Activated CD4-positive, alpha-beta T cell treated with anti-CD3 and anti-CD28 coated beads, Interleukin-10, Interleukin-2, amounts not matched to agents 100 ng/mL and 50 ng/mL, durations not matched to agents 16 hours and 8 hours (primary cell): ENCODE measurements at regions not wholly inside any gene's neighbourhood (a gene's known extent, or its start where the extent isn't known, plus 50 kb on each side); places are given as distances from the start of the nearest gene placed in this dataset.

Experiments
- DNase-seq: peaks from one replicate; pipeline ENCODE4 v3.0.0-alpha.2; 2020

- no peak for DNase-seq
Observed at GRCh38 chr13:105827111-105827809, 708.2 kb downstream of the EFNB2 start.

GRCh38 chr13:105825071-105825470, 710.4 kb downstream of the EFNB2 start:
- no peak for DNase-seq

- no peak for DNase-seq
Observed at GRCh38 chr13:105821337-105821736, 714.1 kb downstream of the EFNB2 start.

GRCh38 chr13:105820415-105820814, 715.0 kb downstream of the EFNB2 start:
- no peak for DNase-seq

- DNase-seq = no peak
Observed at GRCh38 chr13:105817498-105817897, 718.0 kb downstream of the EFNB2 start.

DNA sequence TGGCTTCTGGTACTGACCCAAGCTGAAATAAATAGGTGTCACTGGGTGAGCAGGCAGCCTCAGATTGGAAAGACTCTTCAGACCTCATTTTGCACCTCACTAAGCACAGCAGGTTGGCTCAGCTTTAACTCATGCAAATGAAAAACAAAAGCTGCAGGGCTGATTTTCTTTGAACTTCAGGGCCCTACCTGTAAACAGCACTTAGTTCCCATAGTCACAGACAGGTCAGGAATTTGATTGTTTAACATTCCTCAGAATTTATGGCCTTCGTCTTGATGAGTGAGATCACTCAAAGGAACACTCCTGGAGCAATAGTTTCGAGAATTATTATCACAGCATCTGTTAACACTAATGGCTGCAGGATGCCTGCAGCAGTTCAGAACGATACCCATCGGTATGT, 718.5 kb downstream of the EFNB2 start:
- no peak for DNase-seq

GRCh38 chr13:105814902-105815250, 720.6 kb downstream of the EFNB2 start:
- DNase-seq = no peak

GRCh38 chr13:105814219-105814901, 721.1 kb downstream of the EFNB2 start:
- DNase-seq = no peak

DNA sequence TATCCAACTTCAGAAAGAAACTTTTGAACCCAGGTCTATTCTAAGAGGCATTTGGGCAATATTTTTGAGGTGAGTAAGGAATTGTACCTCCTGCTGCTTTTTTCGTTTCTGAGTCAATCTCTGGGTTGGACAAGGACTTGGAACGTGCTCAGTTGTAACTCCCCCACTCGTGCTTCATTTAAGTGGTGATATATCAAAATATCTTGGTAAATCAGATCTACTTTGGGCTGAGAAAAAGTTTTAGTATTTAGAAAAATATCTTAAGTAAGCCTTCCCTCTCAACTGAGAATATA, 728.9 kb downstream of the EFNB2 start:
- no peak for DNase-seq

- no peak for DNase-seq
Observed at GRCh38 chr13:105805892-105806627, 729.4 kb downstream of the EFNB2 start.

DNA sequence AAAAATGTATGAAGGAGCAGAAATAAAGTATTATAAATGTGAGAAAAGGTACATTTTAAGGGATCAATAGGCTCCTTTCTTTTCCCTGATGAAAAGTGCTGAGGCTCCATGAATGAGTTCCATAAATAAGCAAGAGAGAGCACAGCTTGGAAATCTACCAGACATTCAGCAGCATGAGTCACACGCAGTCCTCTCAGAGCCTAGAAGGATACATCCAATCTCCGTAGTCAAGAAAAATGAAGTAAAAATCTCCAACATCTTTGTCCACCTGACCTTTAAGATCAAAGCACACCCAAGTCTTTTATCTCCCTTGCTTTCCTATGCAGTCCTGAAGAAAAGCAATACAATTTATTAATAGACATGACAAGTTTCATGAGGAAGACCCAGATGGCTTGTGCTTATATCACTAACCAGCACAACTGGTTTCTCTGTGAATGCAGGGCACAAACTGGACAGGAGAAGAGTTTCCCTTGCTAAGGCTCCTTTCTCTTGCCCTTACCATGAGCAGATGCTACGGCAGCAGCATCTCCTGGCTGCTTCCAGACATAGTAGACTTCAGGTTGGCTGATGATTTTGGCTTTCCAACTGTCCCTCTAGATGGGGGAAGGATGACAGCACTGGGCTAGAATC, 730.8 kb downstream of the EFNB2 start:
- no peak for DNase-seq

- DNase-seq = no peak
Observed at GRCh38 chr13:105799155-105799554, 736.3 kb downstream of the EFNB2 start.

DNA sequence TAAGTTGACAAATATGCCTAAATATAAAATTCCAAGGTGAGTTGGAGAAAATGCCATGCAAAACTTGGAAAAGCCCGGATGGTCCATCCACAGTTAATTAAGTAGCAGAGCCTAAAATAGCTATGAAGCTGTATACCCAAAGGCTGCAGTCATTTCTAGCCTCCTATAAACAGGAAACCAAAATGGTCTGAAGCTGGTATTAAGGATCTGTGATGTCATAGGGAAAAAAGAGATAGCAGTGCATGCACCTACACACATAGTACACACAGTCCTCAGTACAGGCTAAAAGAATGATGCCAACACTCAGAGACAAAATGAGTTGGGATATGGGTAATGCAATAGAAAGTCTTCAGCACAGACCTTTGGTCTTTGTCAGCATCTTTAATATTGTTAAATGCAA, 736.9 kb downstream of the EFNB2 start:
- DNase-seq = no peak

- DNase-seq = no peak
Observed at GRCh38 chr13:105796081-105796480, 739.4 kb downstream of the EFNB2 start.

DNA sequence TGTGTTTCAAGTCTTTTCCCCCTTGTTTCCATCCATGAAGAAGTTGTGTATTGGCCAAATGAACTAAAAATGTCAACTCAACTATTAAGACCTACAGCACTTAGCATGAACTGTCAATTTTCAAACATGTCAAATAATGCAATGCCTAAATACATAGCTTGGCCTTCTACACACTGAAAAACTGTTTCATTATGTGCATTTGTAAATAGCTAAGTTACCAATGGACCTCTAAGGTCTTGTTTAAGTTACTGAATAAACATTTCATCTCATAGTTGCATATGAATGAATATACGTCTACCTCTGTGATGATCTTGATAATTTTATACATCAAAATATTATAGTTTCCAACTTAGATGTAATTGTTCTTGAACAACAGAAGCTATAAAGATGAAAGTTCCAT, 744.5 kb downstream of the EFNB2 start:
- no peak for DNase-seq

DNA sequence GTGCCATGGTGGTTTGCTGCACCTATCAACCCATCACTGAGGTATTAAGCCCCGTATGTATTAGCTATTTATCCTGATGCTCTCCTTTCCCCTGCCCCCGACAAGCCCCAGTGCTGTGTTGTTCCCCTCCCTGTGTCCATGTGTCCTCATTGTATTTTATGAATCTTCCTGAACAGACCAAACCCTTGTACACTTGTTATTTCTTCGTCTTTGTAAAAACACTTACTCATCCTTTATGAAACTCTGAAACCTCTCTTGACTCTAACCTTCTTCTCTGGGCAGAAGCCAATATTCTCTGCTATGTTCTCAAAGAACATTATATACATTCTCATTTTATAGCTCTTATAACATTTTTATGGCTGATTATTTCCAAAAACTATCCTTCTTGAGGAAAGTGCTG, 746.9 kb downstream of the EFNB2 start:
- no peak for DNase-seq

GRCh38 chr13:105787632-105788031, 747.8 kb downstream of the EFNB2 start:
- DNase-seq = no peak

GRCh38 chr13:105785436-105785835, 750.0 kb downstream of the EFNB2 start:
- no peak for DNase-seq

GRCh38 chr13:105783261-105783660, 752.2 kb downstream of the EFNB2 start:
- DNase-seq = no peak

GRCh38 chr13:105778196-105778595, 757.3 kb downstream of the EFNB2 start:
- no peak for DNase-seq

DNA sequence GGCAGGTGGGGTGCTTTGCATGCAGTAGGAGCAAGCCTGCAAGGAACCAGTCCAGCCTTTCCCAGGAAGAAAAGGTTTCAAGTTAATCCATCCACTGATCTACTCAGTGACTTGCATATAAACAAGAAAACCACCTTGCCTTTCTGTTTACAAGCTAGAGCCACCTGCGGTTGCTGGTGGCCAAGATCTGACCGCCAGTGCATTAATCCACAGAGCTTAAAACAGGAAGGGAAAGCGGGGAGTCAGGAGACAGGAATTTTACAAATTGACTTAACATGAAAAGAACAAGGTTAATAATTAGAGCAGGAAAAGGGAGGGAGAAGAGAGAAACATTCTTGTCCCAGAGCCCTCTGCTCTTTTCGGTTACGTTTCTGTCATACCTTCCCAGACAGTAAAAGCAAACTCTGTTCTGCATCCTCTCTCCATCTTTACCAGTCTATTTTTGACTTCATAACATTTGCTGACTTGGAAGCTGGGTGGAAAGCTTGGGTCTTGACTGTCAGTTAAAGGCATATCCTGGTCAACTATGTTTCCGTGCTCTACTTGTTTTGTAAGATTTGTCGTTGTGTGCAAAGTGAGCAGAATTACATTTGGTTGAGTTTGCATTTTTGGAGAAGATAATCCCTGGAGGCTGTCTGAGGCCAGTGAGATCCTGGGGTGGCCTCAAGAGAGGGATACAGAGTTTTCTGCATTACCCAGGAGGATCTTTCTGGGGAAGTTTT, 760.6 kb downstream of the EFNB2 start:
- no peak for DNase-seq

DNA sequence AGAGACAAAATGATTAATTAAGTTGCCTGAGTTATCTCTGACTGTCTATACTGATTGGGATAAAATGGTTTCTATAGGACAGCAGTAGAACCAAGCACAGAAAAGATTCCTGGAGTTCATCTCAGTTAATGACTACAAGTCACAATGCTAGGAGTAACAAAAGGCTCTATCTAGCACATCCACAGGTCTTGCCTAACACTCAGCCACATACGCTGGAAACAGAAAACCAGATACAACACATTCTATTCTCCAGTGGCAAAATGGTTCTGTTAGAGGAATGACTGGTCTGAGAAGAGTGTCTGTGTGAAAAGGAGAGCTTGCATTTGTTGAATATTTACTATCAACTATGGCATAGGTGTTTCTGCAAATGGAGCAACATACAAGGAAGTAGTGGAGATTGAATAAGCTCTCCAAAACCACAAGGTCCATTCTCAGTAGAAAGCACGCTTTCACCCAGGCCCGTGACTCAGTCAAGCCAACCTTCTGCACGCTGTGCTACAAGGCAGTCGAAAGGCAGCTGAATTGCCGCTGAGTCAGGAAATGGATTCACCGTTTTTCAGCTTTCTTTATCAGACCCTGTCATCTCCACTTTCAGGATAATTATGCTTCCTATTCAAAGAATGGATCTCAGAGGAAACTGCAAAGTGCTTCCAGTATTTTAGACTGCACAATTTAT, 761.5 kb downstream of the EFNB2 start:
- peak; percentile 0 for DNase-seq

GRCh38 chr13:105773241-105773640, 762.2 kb downstream of the EFNB2 start:
- no peak for DNase-seq
